COLO668 (cell line): ENCODE measurements at regions not wholly inside any gene's neighbourhood (a gene's known extent, or its start where the extent isn't known, plus 50 kb on each side); places are given as distances from the start of the nearest gene placed in this dataset.
"Not testable (repeated sequence)": the region's sequence is repeated elsewhere in the genome, so short reads cannot be mapped to it uniquely, and the experiment has no call there.

Experiments used
- DNase-seq: peaks from one replicate; lab custom pipeline; 2025; ENCODE audit not compliant: unreplicated experiment; lab: John Stamatoyannopoulos, UW

DNA sequence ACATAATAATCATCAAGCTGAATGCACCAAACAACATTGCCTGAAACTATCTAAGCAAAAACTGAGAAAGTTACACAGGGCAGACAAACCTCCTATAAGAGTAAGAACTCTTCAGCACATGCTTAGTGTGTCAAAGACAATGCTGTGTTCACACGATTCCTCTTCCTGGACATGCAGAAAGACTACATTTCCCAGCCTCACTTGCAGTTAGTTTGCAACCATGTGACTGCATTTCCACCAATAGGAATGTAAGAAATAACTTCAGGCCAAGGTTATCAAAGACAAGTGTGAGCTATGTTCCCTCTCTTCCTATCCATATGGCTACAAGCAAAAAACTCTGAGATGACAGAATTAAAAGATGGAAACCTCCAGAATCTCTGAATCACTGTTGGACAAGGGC is 109.8 kb downstream of the OTOP1 start:
- not testable (repeated sequence) for DNase-seq

DNA sequence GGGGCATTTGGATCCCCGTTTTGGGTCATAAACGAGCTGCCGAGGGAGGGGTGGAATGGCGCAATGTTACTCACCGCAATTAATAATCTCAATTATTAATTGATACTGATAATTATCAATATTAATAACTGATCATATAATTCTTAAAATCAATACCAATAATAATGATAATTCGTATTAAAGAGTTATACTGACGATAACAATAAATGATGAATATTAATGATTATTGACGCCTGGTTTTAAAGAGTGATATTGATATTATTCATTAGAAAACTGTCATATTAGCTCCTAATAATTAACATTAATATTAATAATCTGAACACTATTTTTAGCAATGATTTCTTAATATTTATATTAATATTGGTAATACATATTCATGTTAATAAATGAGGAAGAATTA is 92.4 kb downstream of the OTOP1 start:
- not testable (repeated sequence) for DNase-seq

DNA sequence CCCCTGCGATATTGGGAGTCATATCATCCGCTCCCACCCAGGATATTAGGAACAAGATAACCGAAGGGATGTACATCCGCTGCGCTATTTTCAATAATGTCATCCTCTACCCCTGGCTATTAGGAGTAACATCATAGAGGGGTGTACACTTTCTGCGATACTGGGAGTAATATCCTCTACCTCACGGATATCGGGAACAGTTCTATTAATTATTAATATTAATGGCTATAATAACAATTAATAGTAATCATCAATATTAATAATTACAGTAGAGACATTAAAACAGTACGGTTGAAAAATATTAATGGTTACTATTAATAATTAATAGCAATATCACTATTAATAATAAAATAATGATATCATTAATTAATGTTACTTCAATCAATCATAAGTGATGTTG is 90.1 kb downstream of the OTOP1 start:
- not testable (repeated sequence) for DNase-seq
